ENCODE measurements at regions not wholly inside any gene's neighbourhood (a gene's known extent, or its start where the extent isn't known, plus 50 kb on each side); places are given as distances from the start of the nearest gene placed in this dataset.

DNA sequence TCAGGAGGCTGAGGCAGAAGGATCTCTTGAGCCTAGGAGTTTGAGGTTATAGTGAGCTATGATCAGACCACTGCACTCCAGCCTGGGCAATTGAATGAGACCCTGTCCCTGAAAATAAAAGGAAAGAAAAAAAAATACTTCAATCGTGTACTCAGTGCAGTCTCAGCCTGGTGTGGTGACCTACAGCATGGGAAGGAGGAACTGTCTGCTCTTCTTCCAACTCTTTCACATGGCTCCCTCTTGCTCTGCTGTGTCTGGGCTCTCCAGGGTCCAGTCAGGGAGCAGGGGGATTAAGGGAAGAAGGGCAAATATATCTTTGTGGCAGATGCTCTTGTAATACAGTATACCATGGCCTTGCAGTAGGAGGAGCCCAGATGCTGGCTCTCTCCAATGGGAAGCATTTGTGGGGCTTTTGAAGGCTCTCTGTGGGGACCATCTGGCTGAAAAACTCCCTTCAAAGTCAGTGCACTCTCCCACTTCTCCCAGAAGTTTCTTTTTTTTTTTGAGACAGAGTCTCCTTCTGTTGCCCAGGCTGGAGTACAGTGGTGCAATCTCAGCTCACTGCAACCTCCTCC is 76.6 kb upstream of the TMPO start:
- Histone ChIP-seq H3K79me2 (ENCODE audit: insufficient read depth, low read depth, low read length) (no peaks in the 10 kb centered on the region), H3K4me2 (ENCODE audit: low read length) (no peak overlapping the region), H3K36me3 (ENCODE audit: insufficient read depth, low read length) (no peaks in the 10 kb centered on the region), H3K4me3 (ENCODE audit: low read depth, low read length, poor library complexity, severe bottlenecking) (no peak overlapping the region), H3K27ac (ENCODE audit: low read depth, low read length, poor library complexity, severe bottlenecking) (no peak overlapping the region), H3K9me3 (ENCODE audit: low read length) (peaks cover 12% of the 10 kb centered on the region; the same call in 1 of the 2 replicates), H3K4me1 (ENCODE audit: insufficient read depth, low read length, poor library complexity, severe bottlenecking) (no peaks in the 10 kb centered on the region), H3K9me2 (ENCODE audit: insufficient read depth, low read length) (no peaks in the 10 kb centered on the region), H2AFZ (ENCODE audit: low read length) (no peak overlapping the region), H4K20me1 (ENCODE audit: insufficient read depth, low read length) (no peaks in the 10 kb centered on the region)
- BruUV-seq (replicated peaks), result no TSS peak
- POLR2A ChIA-PET, result interaction anchor here (0.5 to 1.4 kb wide), 2 partner anchors 39 to 547 kb away, joined by 4 to 6 read pairs; no protein-coding TSS in a partner anchor
- intact Hi-C loops (cut with micrococcal nuclease; ENCODE audit: unreplicated experiment), result no loop called here
- CTCF ChIA-PET (ENCODE audit: unreplicated experiment), result no interaction called here
- TF ChIP-seq EZH2phosphoT487 (IDR thresholded peaks at IDR 0.05; ENCODE audit: borderline replicate concordance, low read depth, low read length), result no peak
- TF ChIP-seq, protein P1, sequence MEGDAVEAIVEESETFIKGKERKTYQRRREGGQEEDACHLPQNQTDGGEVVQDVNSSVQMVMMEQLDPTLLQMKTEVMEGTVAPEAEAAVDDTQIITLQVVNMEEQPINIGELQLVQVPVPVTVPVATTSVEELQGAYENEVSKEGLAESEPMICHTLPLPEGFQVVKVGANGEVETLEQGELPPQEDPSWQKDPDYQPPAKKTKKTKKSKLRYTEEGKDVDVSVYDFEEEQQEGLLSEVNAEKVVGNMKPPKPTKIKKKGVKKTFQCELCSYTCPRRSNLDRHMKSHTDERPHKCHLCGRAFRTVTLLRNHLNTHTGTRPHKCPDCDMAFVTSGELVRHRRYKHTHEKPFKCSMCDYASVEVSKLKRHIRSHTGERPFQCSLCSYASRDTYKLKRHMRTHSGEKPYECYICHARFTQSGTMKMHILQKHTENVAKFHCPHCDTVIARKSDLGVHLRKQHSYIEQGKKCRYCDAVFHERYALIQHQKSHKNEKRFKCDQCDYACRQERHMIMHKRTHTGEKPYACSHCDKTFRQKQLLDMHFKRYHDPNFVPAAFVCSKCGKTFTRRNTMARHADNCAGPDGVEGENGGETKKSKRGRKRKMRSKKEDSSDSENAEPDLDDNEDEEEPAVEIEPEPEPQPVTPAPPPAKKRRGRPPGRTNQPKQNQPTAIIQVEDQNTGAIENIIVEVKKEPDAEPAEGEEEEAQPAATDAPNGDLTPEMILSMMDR (conservative IDR thresholded peaks at IDR 0.05; ENCODE audit: low read length), result no peak
- DNase-seq (ENCODE audit: low spot score), result no peak

DNA sequence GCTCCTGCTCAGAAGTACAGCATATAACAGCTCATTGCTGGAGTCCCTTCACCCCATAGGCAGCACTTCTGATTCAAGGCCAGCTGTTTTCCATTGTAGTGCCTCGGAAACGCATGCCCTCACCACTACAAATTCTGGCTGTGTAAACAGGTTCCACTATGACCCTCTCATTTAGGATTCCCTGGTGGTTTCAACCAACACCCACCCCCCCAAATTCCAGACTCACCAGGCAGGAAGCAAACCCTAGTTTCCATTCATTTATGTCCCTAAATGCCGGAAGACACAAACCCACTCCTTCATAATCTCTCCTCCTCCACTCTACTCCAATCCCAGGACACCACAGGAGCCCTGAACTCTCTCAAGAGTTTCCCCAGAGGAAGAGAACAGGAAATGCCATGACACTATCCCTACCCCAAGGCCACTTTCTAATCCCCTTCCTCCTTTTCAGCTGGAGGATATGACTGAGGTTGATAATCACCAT is 75.9 kb upstream of the TMPO start:
- BruUV-seq (replicated peaks), result no TSS peak
- POLR2A ChIA-PET, result interaction anchor here (0.5 to 1.4 kb wide), 3 partner anchors 11 to 548 kb away, joined by 3 to 6 read pairs (median 4); no protein-coding TSS in a partner anchor

More for the DNA sequence above, 75.9 kb upstream of the TMPO start:
- CTCF ChIA-PET (ENCODE audit: unreplicated experiment), result no interaction called here
- Histone ChIP-seq H3K4me1 (ENCODE audit: insufficient read depth, low read length, poor library complexity, severe bottlenecking) (no peaks in the 10 kb centered on the region), H3K9me2 (ENCODE audit: insufficient read depth, low read length) (no peaks in the 10 kb centered on the region), H3K4me3 (ENCODE audit: low read depth, low read length, poor library complexity, severe bottlenecking) (no peak overlapping the region), H3K4me2 (ENCODE audit: low read length) (no peak overlapping the region), H3K36me3 (ENCODE audit: insufficient read depth, low read length) (no peaks in the 10 kb centered on the region), H3K79me2 (ENCODE audit: insufficient read depth, low read depth, low read length) (no peaks in the 10 kb centered on the region), H3K27ac (ENCODE audit: low read depth, low read length, poor library complexity, severe bottlenecking) (no peak overlapping the region), H2AFZ (ENCODE audit: low read length) (no peak overlapping the region), H4K20me1 (ENCODE audit: insufficient read depth, low read length) (no peaks in the 10 kb centered on the region), H3K9me3 (ENCODE audit: low read length) (peaks cover 10% of the 10 kb centered on the region; the same call in 1 of the 2 replicates)
- no peak for DNase-seq (ENCODE audit: low spot score)
- no peak for TF ChIP-seq EZH2phosphoT487 (IDR thresholded peaks at IDR 0.05; ENCODE audit: borderline replicate concordance, low read depth, low read length)
- TF ChIP-seq, protein P1 (conservative IDR thresholded peaks at IDR 0.05; ENCODE audit: low read length), result no peak
- intact Hi-C loops (cut with micrococcal nuclease; ENCODE audit: unreplicated experiment), result no loop called here
